SH-SY5Y (cell line): ENCODE measurements at regions not wholly inside any gene's neighbourhood (a gene's known extent, or its start where the extent isn't known, plus 50 kb on each side); places are given as distances from the start of the nearest gene placed in this dataset.

Experiments used
- GATA2 ChIP-seq: IDR thresholded peaks from 2 replicates; pipeline ENCODE4 v1.6.1; 2011; ENCODE audit warnings: mild to moderate bottlenecking, low read depth, low read length
- GATA3 ChIP-seq: IDR thresholded peaks from 2 replicates; pipeline ENCODE4 v1.6.1; 2011; ENCODE audit warnings: low read depth, mild to moderate bottlenecking, low read length, moderate library complexity

- TF ChIP-seq GATA3 (no peak), GATA2 (no peak)
These were observed 89.7 kb upstream of the EEF1E1 start for GRCh38 chr6:8192067-8192466.
